GM12892 (cell line): ENCODE measurements at regions not wholly inside any gene's neighbourhood (a gene's known extent, or its start where the extent isn't known, plus 50 kb on each side); places are given as distances from the start of the nearest gene placed in this dataset.

Source experiments
- POLR2A ChIP-seq: IDR thresholded peaks from 2 replicates; pipeline ENCODE4 v1.6.1; 2011; ENCODE audit warnings: low read depth, low read length, control low read depth
- POLR2AphosphoS5 ChIP-seq: IDR thresholded peaks from 2 replicates; pipeline ENCODE4 v1.6.1; 2011; ENCODE audit warnings: low read depth, low read length, control low read depth
- TAF1 ChIP-seq: IDR thresholded peaks from 2 replicates; pipeline ENCODE4 v1.6.1; 2011; ENCODE audit warnings: low read depth, mild to moderate bottlenecking, control low read depth, low read length, borderline replicate concordance

DNA sequence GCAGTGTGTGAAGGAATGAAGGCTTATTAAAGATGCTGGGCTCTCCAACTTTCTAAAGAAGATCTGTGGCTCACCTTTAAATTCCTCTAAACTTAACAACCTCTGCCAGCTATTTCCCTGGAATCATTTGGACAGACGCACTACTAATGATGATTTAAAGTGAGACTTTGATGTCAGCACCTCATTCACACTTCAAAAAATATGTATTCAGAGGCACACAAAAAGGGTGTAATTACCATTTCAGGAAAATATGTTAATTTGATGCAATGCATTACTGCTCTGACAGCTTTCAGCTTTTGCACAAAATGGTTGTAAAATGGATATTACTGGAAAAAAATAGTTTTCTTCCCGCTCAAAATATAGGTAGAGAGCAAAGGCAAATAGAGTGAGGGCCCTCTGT, 423.9 kb upstream of the ASIC2 start:
- no peak for TF ChIP-seq POLR2A
- TF ChIP-seq TAF1: no peak
- TF ChIP-seq POLR2AphosphoS5: no peak
